ENCODE measurements at regions not wholly inside any gene's neighbourhood (a gene's known extent, or its start where the extent isn't known, plus 50 kb on each side); places are given as distances from the start of the nearest gene placed in this dataset.
A peak's percentile ranks its signal among the peaks of the same experiment; 100 is the strongest.

DNA sequence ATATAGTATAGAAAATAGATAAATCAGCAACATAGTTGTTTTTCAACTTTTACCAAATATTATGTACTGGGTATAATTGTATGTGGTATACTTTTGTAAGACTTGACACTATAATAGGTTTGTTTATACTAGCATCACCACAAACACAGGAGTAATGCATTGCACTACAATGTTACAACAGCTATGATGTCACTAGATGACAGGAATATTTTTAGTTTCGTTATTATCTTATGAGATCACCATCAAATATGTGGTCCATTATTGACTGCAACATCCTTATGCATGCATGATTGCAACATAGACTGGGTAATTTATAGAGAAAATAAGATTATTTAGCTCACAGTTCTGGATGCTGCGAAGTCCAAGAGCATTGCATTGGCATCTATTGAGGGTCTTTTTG, 678.4 kb upstream of the ZNF804A start:
- Mint-ChIP-seq H3K27me3 (ENCODE audit: insufficient read depth, unreplicated experiment) (no peaks in the 10 kb centered on the region), H3K36me3 (ENCODE audit: insufficient read depth, unreplicated experiment) (no peaks in the 10 kb centered on the region), H3K4me1 (ENCODE audit: insufficient read depth, unreplicated experiment) (no peaks in the 10 kb centered on the region), H3K27ac (ENCODE audit: low read depth, unreplicated experiment) (no peak overlapping the region), H3K4me3 (ENCODE audit: unreplicated experiment) (no peak overlapping the region), H3K9me3 (ENCODE audit: unreplicated experiment) (peaks cover 7% of the 10 kb centered on the region)
- intact Hi-C loops (cut with micrococcal nuclease) = no loop called here
- ChIA-PET CTCF (no interaction called here), POLR2A (interaction anchor here (0.6 kb wide), 2 partner anchors 24 to 46 kb away, joined by 4 read pairs; no protein-coding TSS in a partner anchor)
- DNase-seq (ENCODE audit: unreplicated experiment) = no peak
- TF ChIP-seq, protein P1, sequence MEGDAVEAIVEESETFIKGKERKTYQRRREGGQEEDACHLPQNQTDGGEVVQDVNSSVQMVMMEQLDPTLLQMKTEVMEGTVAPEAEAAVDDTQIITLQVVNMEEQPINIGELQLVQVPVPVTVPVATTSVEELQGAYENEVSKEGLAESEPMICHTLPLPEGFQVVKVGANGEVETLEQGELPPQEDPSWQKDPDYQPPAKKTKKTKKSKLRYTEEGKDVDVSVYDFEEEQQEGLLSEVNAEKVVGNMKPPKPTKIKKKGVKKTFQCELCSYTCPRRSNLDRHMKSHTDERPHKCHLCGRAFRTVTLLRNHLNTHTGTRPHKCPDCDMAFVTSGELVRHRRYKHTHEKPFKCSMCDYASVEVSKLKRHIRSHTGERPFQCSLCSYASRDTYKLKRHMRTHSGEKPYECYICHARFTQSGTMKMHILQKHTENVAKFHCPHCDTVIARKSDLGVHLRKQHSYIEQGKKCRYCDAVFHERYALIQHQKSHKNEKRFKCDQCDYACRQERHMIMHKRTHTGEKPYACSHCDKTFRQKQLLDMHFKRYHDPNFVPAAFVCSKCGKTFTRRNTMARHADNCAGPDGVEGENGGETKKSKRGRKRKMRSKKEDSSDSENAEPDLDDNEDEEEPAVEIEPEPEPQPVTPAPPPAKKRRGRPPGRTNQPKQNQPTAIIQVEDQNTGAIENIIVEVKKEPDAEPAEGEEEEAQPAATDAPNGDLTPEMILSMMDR (IDR thresholded peaks at IDR 0.05; ENCODE audit: unreplicated experiment) = no peak
- no TSS peak for BruUV-seq (replicated peaks)

DNA sequence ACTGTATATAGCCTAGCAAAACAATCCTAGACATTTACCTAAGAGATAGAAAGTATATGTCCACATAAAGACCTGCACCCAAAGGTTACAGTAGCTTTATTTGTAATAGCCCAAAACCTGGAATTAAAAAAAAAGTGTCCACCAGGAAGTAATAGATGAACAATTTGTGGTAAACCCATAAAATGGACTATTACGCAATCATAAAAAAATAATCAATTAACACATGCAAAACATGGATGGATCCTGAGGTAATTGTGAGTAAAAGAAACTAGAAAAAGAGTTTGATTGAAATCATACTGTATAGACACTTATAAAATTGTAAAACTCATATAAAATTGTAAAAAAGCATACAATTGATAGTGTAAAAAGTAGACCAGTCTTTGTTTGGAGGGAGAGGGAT, 673.0 kb upstream of the ZNF804A start:
- BruUV-seq (replicated peaks) = no TSS peak
- Mint-ChIP-seq H3K4me3 (ENCODE audit: unreplicated experiment) (no peak overlapping the region), H3K9me3 (ENCODE audit: unreplicated experiment) (no peaks in the 10 kb centered on the region), H3K27ac (ENCODE audit: low read depth, unreplicated experiment) (no peak overlapping the region), H3K36me3 (ENCODE audit: insufficient read depth, unreplicated experiment) (no peaks in the 10 kb centered on the region), H3K4me1 (ENCODE audit: insufficient read depth, unreplicated experiment) (no peaks in the 10 kb centered on the region), H3K27me3 (ENCODE audit: insufficient read depth, unreplicated experiment) (no peaks in the 10 kb centered on the region)
- TF ChIP-seq, protein P1 (IDR thresholded peaks at IDR 0.05; ENCODE audit: unreplicated experiment) = no peak
- intact Hi-C loops (cut with micrococcal nuclease) = no loop called here
- no peak for DNase-seq (ENCODE audit: unreplicated experiment)
- ChIA-PET POLR2A (no interaction called here), CTCF (no interaction called here)

GRCh38 chr2:183926433-183926832, 671.9 kb upstream of the ZNF804A start:
- H3K27ac Mint-ChIP-seq (ENCODE audit: low read depth, unreplicated experiment) = no peak overlapping the region
- no TSS peak for BruUV-seq (replicated peaks)
- H3K36me3 Mint-ChIP-seq (ENCODE audit: insufficient read depth, unreplicated experiment) = no peaks in the 10 kb centered on the region
- no peaks in the 10 kb centered on the region for H3K27me3 Mint-ChIP-seq (ENCODE audit: insufficient read depth, unreplicated experiment)
- no peak for DNase-seq (ENCODE audit: unreplicated experiment)
- H3K4me3 Mint-ChIP-seq (ENCODE audit: unreplicated experiment) = no peak overlapping the region
- TF ChIP-seq, protein P1 (IDR thresholded peaks at IDR 0.05; ENCODE audit: unreplicated experiment) = no peak
- ChIA-PET CTCF (interaction anchor here (0.5 kb wide), 1 partner anchor 132 kb away, joined by 4 read pairs; no protein-coding TSS in a partner anchor), POLR2A (no interaction called here)
- H3K4me1 Mint-ChIP-seq (ENCODE audit: insufficient read depth, unreplicated experiment) = no peaks in the 10 kb centered on the region
- no peaks in the 10 kb centered on the region for H3K9me3 Mint-ChIP-seq (ENCODE audit: unreplicated experiment)
- intact Hi-C loops (cut with micrococcal nuclease) = no loop called here

DNA sequence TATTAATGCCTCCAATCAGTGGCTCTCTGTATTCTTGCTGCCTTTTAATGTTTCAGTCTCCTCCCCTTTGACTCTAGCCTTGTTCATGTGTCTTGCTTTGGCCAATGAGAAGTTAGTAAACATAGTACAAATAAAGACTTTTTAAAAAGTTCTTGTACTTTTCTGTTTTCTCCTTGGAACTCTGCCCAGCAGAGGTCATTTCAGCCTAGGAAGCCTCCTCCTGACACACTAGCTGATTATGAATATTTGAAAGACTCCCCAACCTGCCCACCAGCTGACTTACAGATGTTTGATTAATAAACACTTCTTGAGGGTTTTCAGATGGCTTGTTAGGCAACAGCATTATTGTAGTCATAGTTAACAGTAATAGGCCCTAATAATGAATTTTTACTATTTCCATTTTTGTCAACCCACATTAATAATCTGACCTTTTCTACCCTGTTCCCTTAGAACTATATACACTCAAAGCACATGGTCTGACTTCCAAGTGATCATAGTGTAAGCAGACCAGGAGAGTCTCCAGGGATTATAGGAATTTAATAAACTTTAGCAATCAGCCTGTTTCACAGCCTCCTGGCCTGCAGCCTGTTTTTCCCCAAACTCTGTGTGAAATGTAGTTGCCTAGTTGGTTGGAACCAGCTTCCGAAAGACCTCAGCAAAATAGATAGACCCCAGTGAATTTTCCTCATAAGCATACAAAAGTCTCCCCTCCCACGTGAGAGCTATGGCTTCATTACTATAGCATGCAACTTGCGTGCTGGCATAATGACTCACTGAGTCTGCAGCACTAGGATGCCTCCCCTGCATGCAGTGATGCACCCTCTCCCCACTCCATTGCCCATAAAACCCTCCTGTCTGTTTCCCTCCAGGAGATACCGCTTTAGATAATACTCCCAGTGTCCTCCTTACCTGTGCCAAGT, 670.7 kb upstream of the ZNF804A start:
- DNase-seq (ENCODE audit: unreplicated experiment) = peak; percentile 43
- Mint-ChIP-seq H3K27ac (ENCODE audit: low read depth, unreplicated experiment) (peak overlapping the region; percentile 3), H3K4me1 (ENCODE audit: insufficient read depth, unreplicated experiment) (no peaks in the 10 kb centered on the region), H3K4me3 (ENCODE audit: unreplicated experiment) (no peak overlapping the region), H3K27me3 (ENCODE audit: insufficient read depth, unreplicated experiment) (no peaks in the 10 kb centered on the region), H3K36me3 (ENCODE audit: insufficient read depth, unreplicated experiment) (no peaks in the 10 kb centered on the region), H3K9me3 (ENCODE audit: unreplicated experiment) (no peaks in the 10 kb centered on the region)
- intact Hi-C loops (cut with micrococcal nuclease) = no loop called here
- POLR2A ChIA-PET = interaction anchor here (0.6 kb wide), 1 partner anchor 8 kb away, joined by 3 read pairs; no protein-coding TSS in a partner anchor
- CTCF ChIA-PET = interaction anchor here (0.8 kb wide), 1 partner anchor 1138 kb away, joined by 3 read pairs; no protein-coding TSS in a partner anchor
- TF ChIP-seq, protein P1 (IDR thresholded peaks at IDR 0.05; ENCODE audit: unreplicated experiment) = no peak
- BruUV-seq (replicated peaks) = no TSS peak

Measured in MCF 10A (cell line).